HEK293 (cell line): ENCODE measurements at regions not wholly inside any gene's neighbourhood (a gene's known extent, or its start where the extent isn't known, plus 50 kb on each side); places are given as distances from the start of the nearest gene placed in this dataset.

Experiments
- CTCF ChIA-PET: fragments of 350-600 bp; formaldehyde crosslinking; extraction: SDS; loops from one replicate; lab custom pipeline; 2021; ENCODE audit warnings: antibody characterized with exemption; lab: Yijun Ruan, JAX
- POLR2A ChIA-PET: fragments of 300-600 bp; formaldehyde crosslinking; extraction: SDS; loops from one replicate; lab custom pipeline; 2020; ENCODE audit warnings: antibody characterized with exemption, inconsistent platforms; lab: Yijun Ruan, JAX
- H3K27ac ChIP-seq: fragments of 200-500 bp; sonication (Bioruptor generic); 2 replicates; pipeline ENCODE4 v1.5.1; 2014; ENCODE audit warnings: low read depth, low read length, control low read depth, inconsistent platforms; ENCODE audit errors: extremely low read depth
- H3K36me3 ChIP-seq, 2 experiments: fragments of 200-500 bp in 1 of 2; sonication (Bioruptor generic) in 1 of 2; 1 replicate in 1 of 2; 2 replicates in 1 of 2; pipeline ENCODE4 v1.5.1; 2014 to 2017; ENCODE audit warnings: inconsistent platforms in 2 of 2, low read length in 2 of 2; ENCODE audit not compliant: control insufficient read depth in 2 of 2, insufficient read depth in 1 of 2
- H3K4me1 ChIP-seq: fragments of 200-500 bp; sonication (Bioruptor generic); 2 replicates; pipeline ENCODE4 v1.5.1; 2014; ENCODE audit warnings: mild to moderate bottlenecking, low read length, inconsistent platforms; ENCODE audit not compliant: control insufficient read depth, insufficient read depth
- H3K4me3 ChIP-seq: 2 replicates; pipeline ENCODE4 v1.5.1; 2011; ENCODE audit warnings: low read depth, mild to moderate bottlenecking, control low read depth, low read length, moderate library complexity
- H3K9me3 ChIP-seq: fragments of 200-500 bp; sonication (Bioruptor generic); 2 replicates; pipeline ENCODE4 v1.5.1; 2014; ENCODE audit warnings: low read depth, low read length, inconsistent platforms; ENCODE audit not compliant: control insufficient read depth, insufficient read depth
- AEBP2 ChIP-seq: fragments of 450-650 bp; formaldehyde crosslinking; IDR thresholded peaks from 2 replicates; pipeline ENCODE4 v1.5.1; 2016; ENCODE audit warnings: missing biosample characterization, missing genetic modification characterization, borderline replicate concordance
- ZBTB48 ChIP-seq: fragments of 450-650 bp; formaldehyde crosslinking; IDR thresholded peaks from 2 replicates; pipeline ENCODE4 v1.5.1; 2016; ENCODE audit warnings: missing biosample characterization, missing genetic modification characterization
- ZFP37 ChIP-seq: fragments of 450-650 bp; formaldehyde crosslinking; IDR thresholded peaks from 2 replicates; pipeline ENCODE4 v1.5.1; 2016; ENCODE audit warnings: missing biosample characterization, missing genetic modification characterization
- ZFP41 ChIP-seq: fragments of 450-650 bp; formaldehyde crosslinking; IDR thresholded peaks from 2 replicates; pipeline ENCODE4 v1.5.1; 2016; ENCODE audit warnings: missing biosample characterization, missing genetic modification characterization, borderline replicate concordance
- ZIC2 ChIP-seq: fragments of 450-650 bp; formaldehyde crosslinking; IDR thresholded peaks from 2 replicates; pipeline ENCODE4 v1.5.1; 2016; ENCODE audit warnings: missing biosample characterization, missing genetic modification characterization
- ZNF169 ChIP-seq: fragments of 450-650 bp; formaldehyde crosslinking; IDR thresholded peaks from 2 replicates; pipeline ENCODE4 v1.5.1; 2016; ENCODE audit warnings: missing biosample characterization, missing genetic modification characterization
- ZNF354C ChIP-seq: fragments of 450-650 bp; formaldehyde crosslinking; IDR thresholded peaks from 2 replicates; pipeline ENCODE4 v1.5.1; 2016; ENCODE audit warnings: missing biosample characterization, missing genetic modification characterization, low read depth, borderline replicate concordance
- ZNF391 ChIP-seq: fragments of 450-650 bp; formaldehyde crosslinking; IDR thresholded peaks from 2 replicates; pipeline ENCODE4 v1.5.1; 2016; ENCODE audit warnings: low read depth, missing biosample characterization, missing genetic modification characterization, borderline replicate concordance
- ZNF510 ChIP-seq: fragments of 450-650 bp; formaldehyde crosslinking; IDR thresholded peaks from 2 replicates; pipeline ENCODE4 v1.5.1; 2018; ENCODE audit warnings: mild to moderate bottlenecking, missing genetic modification characterization, missing biosample characterization; ENCODE audit not compliant: insufficient replicate concordance
- ZNF530 ChIP-seq: fragments of 450-650 bp; formaldehyde crosslinking; IDR thresholded peaks from 2 replicates; pipeline ENCODE4 v1.5.1; 2016; ENCODE audit warnings: low read depth, missing biosample characterization, missing genetic modification characterization
- ZNF830 ChIP-seq: fragments of 450-650 bp; IDR thresholded peaks from 2 replicates; pipeline ENCODE4 v1.5.0; 2018; ENCODE audit warnings: missing biosample characterization, missing genetic modification characterization, low read depth, mild to moderate bottlenecking, moderate library complexity
- TF ChIP-seq, protein P1 (sequence below): fragments of 450-650 bp; formaldehyde crosslinking; IDR thresholded peaks from 2 replicates; pipeline ENCODE4 v1.5.1; 2017; ENCODE audit warnings: missing biosample characterization, missing genetic modification characterization
- TF ChIP-seq, protein P2 (sequence below): fragments of 450-650 bp; formaldehyde crosslinking; IDR thresholded peaks from 2 replicates; pipeline ENCODE4 v1.5.1; 2016; ENCODE audit warnings: missing biosample characterization, missing genetic modification characterization
- TF ChIP-seq, protein P3 (sequence below): fragments of 450-650 bp; formaldehyde crosslinking; IDR thresholded peaks from 2 replicates; pipeline ENCODE4 v1.5.1; 2017; ENCODE audit warnings: missing biosample characterization, missing genetic modification characterization

DNA sequence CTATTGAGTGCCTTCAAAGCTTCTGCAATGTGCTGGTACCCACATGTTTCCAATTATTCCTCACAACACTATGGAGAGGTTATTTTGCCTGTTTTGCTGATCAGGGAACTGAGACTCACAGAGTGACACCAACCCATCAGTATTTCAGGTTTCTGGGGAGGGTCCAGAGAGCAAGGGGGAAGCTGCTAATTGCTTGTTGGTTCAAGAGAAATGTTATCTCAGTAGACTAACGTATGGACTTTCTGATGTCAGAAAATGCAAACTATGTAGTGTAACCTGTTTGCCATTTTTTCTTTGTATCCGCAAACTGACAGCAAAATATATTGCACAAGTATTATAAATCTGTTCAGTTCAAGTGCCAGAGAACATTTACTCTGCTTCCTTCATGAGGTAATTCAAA is 108.3 kb upstream of the MSX2 start (continued):
- TF ChIP-seq ZFP37 (tag by site-specific recombination), result no peak
- no peak for TF ChIP-seq ZFP41 (tag by site-specific recombination)
- TF ChIP-seq ZNF830 (tag by site-specific recombination), result no peak
- TF ChIP-seq ZNF510 (tag by site-specific recombination), result no peak

DNA sequence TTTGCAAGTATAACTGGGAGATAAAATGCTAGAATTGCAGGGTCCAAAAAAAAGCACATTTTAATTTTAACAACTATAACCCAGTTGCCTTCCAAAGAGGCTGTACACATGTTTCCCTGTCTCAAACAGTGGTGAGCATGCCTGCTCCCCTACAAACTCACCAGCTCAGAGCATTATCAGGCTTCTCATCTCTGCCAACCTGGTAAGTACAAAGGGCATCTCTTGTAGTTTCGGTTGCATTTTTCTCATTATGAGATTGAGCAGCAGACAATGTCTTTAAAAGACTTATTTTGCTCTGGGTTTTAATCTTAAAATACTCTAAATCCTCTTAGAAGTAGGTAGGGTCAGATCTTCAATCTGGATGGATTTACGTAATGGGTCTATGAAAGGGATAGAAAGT is 107.1 kb upstream of the MSX2 start:
- no peak for TF ChIP-seq ZIC2
- no peak for TF ChIP-seq AEBP2 (tag by site-specific recombination)
- TF ChIP-seq, protein P1, sequence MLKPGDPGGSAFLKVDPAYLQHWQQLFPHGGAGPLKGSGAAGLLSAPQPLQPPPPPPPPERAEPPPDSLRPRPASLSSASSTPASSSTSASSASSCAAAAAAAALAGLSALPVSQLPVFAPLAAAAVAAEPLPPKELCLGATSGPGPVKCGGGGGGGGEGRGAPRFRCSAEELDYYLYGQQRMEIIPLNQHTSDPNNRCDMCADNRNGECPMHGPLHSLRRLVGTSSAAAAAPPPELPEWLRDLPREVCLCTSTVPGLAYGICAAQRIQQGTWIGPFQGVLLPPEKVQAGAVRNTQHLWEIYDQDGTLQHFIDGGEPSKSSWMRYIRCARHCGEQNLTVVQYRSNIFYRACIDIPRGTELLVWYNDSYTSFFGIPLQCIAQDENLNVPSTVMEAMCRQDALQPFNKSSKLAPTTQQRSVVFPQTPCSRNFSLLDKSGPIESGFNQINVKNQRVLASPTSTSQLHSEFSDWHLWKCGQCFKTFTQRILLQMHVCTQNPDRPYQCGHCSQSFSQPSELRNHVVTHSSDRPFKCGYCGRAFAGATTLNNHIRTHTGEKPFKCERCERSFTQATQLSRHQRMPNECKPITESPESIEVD (tag by site-specific recombination), result no peak
- no peak for TF ChIP-seq ZNF391 (tag by site-specific recombination)
- TF ChIP-seq, protein P2, sequence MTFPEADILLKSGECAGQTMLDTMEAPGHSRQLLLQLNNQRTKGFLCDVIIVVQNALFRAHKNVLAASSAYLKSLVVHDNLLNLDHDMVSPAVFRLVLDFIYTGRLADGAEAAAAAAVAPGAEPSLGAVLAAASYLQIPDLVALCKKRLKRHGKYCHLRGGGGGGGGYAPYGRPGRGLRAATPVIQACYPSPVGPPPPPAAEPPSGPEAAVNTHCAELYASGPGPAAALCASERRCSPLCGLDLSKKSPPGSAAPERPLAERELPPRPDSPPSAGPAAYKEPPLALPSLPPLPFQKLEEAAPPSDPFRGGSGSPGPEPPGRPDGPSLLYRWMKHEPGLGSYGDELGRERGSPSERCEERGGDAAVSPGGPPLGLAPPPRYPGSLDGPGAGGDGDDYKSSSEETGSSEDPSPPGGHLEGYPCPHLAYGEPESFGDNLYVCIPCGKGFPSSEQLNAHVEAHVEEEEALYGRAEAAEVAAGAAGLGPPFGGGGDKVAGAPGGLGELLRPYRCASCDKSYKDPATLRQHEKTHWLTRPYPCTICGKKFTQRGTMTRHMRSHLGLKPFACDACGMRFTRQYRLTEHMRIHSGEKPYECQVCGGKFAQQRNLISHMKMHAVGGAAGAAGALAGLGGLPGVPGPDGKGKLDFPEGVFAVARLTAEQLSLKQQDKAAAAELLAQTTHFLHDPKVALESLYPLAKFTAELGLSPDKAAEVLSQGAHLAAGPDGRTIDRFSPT (tag by site-specific recombination), result no peak
- no peak for TF ChIP-seq ZNF354C (tag by site-specific recombination)
- no peak for TF ChIP-seq ZNF530
- CTCF ChIA-PET, result no interaction called here
- no peak overlapping the region for H3K4me3 ChIP-seq
- H3K9me3 ChIP-seq, result no peaks in the 10 kb centered on the region
- POLR2A ChIA-PET, result no interaction called here
- peak overlapping the region; percentile 50; the same call in 1 of the 2 replicates for H3K27ac ChIP-seq
- H3K36me3 ChIP-seq, result no peaks in the 10 kb centered on the region
- peaks cover 12% of the 10 kb centered on the region for H3K4me1 ChIP-seq

DNA sequence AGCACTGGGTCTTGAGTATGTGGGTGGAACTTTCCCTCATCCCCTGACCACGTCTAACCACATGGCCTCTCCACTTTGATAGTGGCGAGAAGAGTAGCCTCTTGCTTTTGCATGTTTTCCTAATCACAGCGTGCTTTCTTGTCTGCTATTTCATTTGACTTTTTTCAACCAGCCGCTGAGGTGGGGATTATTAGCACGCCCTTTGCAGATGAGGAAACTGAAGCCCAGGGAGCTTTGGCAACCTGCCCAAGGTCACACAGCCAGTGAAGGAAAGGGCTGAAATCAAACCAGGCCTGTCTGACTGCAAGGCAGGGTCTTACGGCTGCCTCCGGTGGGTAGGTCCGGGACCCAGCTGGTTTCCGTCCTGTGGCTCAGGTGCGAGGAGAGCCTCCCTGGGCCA is 106.5 kb upstream of the MSX2 start:
- no peaks in the 10 kb centered on the region for H3K9me3 ChIP-seq
- CTCF ChIA-PET, result interaction anchor here (0.5 to 0.6 kb wide), 2 partner anchors 23 to 119 kb away, joined by 4 read pairs; no protein-coding TSS in a partner anchor
- TF ChIP-seq ZBTB48 (0 out of 2 replicates have a peak, but pooled peaks have one; percentile 51), ZNF169 (no peak)
- TF ChIP-seq, protein P3, sequence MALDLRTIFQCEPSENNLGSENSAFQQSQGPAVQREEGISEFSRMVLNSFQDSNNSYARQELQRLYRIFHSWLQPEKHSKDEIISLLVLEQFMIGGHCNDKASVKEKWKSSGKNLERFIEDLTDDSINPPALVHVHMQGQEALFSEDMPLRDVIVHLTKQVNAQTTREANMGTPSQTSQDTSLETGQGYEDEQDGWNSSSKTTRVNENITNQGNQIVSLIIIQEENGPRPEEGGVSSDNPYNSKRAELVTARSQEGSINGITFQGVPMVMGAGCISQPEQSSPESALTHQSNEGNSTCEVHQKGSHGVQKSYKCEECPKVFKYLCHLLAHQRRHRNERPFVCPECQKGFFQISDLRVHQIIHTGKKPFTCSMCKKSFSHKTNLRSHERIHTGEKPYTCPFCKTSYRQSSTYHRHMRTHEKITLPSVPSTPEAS (tag by site-specific recombination), result no peak
- TF ChIP-seq, all 188 proteins: peak for 1
- H3K4me3 ChIP-seq, result no peak overlapping the region
- peak overlapping the region; percentile 50; the same call in 1 of the 2 replicates for H3K27ac ChIP-seq
- H3K36me3 ChIP-seq, result no peaks in the 10 kb centered on the region
- POLR2A ChIA-PET, result no interaction called here
- peaks cover 12% of the 10 kb centered on the region for H3K4me1 ChIP-seq
